AG09319 (cell line): ENCODE measurements at regions not wholly inside any gene's neighbourhood (a gene's known extent, or its start where the extent isn't known, plus 50 kb on each side); places are given as distances from the start of the nearest gene placed in this dataset.
A peak's percentile ranks its signal among the peaks of the same experiment; 100 is the strongest.

Experiments used
- DNase-seq: peaks from one replicate; pipeline ENCODE4 v3.0.0-alpha.2; 2010; ENCODE audit warnings: low read depth; ENCODE audit errors: extremely low read depth
- CTCF ChIP-seq: IDR thresholded peaks from 2 replicates; pipeline ENCODE4 v1.5.1; 2011; ENCODE audit warnings: low read depth, mild to moderate bottlenecking, inconsistent platforms, low read length, moderate library complexity

- DNase-seq = peak; percentile 48
- TF ChIP-seq CTCF = no peak
These were observed 106.8 kb upstream of the USP24 start for GRCh38 chr1:55321942-55322341.

GRCh38 chr1:55320891-55321290 lies 105.7 kb upstream of the USP24 start:
- DNase-seq = no peak
- no peak for TF ChIP-seq CTCF

GRCh38 chr1:55318116-55318817 lies 103.1 kb upstream of the USP24 start:
- no peak for TF ChIP-seq CTCF
- DNase-seq = no peak

- TF ChIP-seq CTCF = no peak
- DNase-seq = no peak
These were observed 102.5 kb upstream of the USP24 start for GRCh38 chr1:55317673-55318072.

GRCh38 chr1:55316947-55317662 lies 101.9 kb upstream of the USP24 start:
- no peak for DNase-seq
- no peak for TF ChIP-seq CTCF

GRCh38 chr1:55316502-55316901 lies 101.3 kb upstream of the USP24 start:
- DNase-seq = no peak
- no peak for TF ChIP-seq CTCF

GRCh38 chr1:55315552-55315951 lies 100.4 kb upstream of the USP24 start:
- DNase-seq = no peak
- TF ChIP-seq CTCF = no peak
